Heart left ventricle (tissue), 13 donors: ENCODE measurements at regions not wholly inside any gene's neighbourhood (a gene's known extent, or its start where the extent isn't known, plus 50 kb on each side); places are given as distances from the start of the nearest gene placed in this dataset.

Experiments used
- POLR2A ChIP-seq, 2 donors: fragments of 450-650 bp; IDR thresholded peaks; one replicate each; pipeline ENCODE4 v1.6.1; 2017; ENCODE audit warnings: antibody characterized with exemption in 2 of 2, mild to moderate bottlenecking in 2 of 2, moderate library complexity in 2 of 2
- TF ChIP-seq, protein P1 (sequence below), 12 donors: fragments of 200-600 bp; sonication (generic) in 4 of 12; IDR thresholded peaks; one replicate each; pipeline versions ENCODE4 v1.5.0 to v1.8.0; 2018 to 2022; ENCODE audit warnings: antibody characterized with exemption in 12 of 12, mild to moderate bottlenecking in 5 of 12
- donor health status: ischemic (EF 13 %, LVEDD 7.1; RV severe dilation, severe dysfunction).
- donor health status: DM: no; HTN: yes; CAD: no.
- donor health status: DM: no; HTN: no; CAD: no.
- donor health status: ischemic (EF 25% LVEDD 6.9; RV normal size, moderate dysfunction).
- donor health status: ischemic (EF 25% LVEDD 5.7; RV mildly dilated, moderate dysfunction).
- donor health status: ischemic (EF 35%, LVEDD 5.7; RV mildly dilated, moderate dysfunction).
- donor health status: nonischemic (EF 11% LVEDD 7.7; RV severe dilation, severe dysfunction).
- donor health status: DM: yes; HTN: yes; CAD: no.
- donor health status: PGD.
- donor health status: ischemic (EF 29% LVEDD 5.4; RV normal size, mild dysfunction).
- donor health status: nonischemic (EF 23%, LVEDD 6.1; RV moderate dilation, normal function).

DNA sequence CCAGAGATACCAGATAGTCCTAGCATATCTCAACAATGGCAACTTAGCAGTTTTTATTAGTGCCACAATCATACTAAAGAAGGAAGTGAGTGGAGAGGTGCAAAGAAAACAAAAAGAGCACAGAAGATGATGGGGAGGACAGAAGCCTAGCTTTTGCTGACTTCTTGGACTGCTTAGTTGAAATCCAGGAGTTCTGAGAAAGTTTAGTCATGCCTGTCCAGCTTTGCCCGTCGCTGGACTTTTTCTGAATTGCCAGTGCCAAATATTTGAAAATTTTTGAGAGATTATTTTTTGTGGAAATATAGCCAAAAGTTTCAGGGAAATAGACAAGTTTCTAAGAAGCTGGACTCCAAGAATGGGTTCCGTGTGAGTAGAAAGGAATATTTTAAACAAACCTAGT lies 558.7 kb upstream of the TNP1 start:
- TF ChIP-seq, protein P1, sequence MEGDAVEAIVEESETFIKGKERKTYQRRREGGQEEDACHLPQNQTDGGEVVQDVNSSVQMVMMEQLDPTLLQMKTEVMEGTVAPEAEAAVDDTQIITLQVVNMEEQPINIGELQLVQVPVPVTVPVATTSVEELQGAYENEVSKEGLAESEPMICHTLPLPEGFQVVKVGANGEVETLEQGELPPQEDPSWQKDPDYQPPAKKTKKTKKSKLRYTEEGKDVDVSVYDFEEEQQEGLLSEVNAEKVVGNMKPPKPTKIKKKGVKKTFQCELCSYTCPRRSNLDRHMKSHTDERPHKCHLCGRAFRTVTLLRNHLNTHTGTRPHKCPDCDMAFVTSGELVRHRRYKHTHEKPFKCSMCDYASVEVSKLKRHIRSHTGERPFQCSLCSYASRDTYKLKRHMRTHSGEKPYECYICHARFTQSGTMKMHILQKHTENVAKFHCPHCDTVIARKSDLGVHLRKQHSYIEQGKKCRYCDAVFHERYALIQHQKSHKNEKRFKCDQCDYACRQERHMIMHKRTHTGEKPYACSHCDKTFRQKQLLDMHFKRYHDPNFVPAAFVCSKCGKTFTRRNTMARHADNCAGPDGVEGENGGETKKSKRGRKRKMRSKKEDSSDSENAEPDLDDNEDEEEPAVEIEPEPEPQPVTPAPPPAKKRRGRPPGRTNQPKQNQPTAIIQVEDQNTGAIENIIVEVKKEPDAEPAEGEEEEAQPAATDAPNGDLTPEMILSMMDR (IDR thresholded peaks at IDR 0.05), result no peak
- no peak for TF ChIP-seq POLR2A (IDR thresholded peaks at IDR 0.05)
